MM.1S (cell line): ENCODE measurements at regions not wholly inside any gene's neighbourhood (a gene's known extent, or its start where the extent isn't known, plus 50 kb on each side); places are given as distances from the start of the nearest gene placed in this dataset.

Source experiments
- EZH2 ChIP-seq: fragments of 300-600 bp; sonication (generic); optimal IDR thresholded peaks from 2 replicates; pipeline ENCODE3; 2017; ENCODE audit warnings: low read depth, mild to moderate bottlenecking, antibody characterized with exemption, low read length, mixed read lengths
- TF ChIP-seq, protein P1 (sequence below): fragments of 300-600 bp; sonication (generic); IDR thresholded peaks from 2 replicates; pipeline ENCODE4 v1.5.1; 2016; ENCODE audit warnings: antibody characterized with exemption, low read length, mixed read lengths

DNA sequence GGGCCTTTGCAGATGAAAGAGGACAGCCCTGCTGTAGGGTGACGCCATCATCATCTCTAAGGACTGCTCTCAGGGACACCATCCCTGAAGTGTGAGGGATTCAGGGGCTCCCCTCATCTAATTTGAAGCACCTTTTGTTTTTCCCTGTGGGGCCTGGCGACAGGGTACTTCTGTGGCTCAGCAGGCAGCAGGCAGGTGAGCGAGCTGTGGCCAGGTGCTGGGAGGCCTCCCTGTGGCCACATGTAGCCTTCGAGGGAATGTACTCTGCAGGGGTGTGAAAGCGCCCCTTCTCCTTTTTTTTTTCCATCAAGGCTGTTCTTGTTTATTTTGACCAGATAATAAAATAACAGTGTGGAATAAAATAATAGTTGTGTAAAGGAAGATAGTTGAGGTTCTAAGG, 118.2 kb upstream of the DPP6 start:
- TF ChIP-seq, protein P1, sequence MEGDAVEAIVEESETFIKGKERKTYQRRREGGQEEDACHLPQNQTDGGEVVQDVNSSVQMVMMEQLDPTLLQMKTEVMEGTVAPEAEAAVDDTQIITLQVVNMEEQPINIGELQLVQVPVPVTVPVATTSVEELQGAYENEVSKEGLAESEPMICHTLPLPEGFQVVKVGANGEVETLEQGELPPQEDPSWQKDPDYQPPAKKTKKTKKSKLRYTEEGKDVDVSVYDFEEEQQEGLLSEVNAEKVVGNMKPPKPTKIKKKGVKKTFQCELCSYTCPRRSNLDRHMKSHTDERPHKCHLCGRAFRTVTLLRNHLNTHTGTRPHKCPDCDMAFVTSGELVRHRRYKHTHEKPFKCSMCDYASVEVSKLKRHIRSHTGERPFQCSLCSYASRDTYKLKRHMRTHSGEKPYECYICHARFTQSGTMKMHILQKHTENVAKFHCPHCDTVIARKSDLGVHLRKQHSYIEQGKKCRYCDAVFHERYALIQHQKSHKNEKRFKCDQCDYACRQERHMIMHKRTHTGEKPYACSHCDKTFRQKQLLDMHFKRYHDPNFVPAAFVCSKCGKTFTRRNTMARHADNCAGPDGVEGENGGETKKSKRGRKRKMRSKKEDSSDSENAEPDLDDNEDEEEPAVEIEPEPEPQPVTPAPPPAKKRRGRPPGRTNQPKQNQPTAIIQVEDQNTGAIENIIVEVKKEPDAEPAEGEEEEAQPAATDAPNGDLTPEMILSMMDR = no peak
- TF ChIP-seq EZH2 = no peak
